Stimulated activated CD4-positive, alpha-beta T cell treated with anti-CD3 and anti-CD28 coated beads, Interleukin-4, amount 100 ng/mL, for 48 hours (primary cell): ENCODE measurements at regions not wholly inside any gene's neighbourhood (a gene's known extent, or its start where the extent isn't known, plus 50 kb on each side); places are given as distances from the start of the nearest gene placed in this dataset.

Experiments used
- DNase-seq, 2 donors: peaks; one replicate each; pipeline ENCODE4 v3.0.0-alpha.2; 2020; ENCODE audit warnings: low read depth in 2 of 2

GRCh38 chr11:109970516-109971183 lies 122.5 kb upstream of the ZC3H12C start:
- no peak for DNase-seq

DNA sequence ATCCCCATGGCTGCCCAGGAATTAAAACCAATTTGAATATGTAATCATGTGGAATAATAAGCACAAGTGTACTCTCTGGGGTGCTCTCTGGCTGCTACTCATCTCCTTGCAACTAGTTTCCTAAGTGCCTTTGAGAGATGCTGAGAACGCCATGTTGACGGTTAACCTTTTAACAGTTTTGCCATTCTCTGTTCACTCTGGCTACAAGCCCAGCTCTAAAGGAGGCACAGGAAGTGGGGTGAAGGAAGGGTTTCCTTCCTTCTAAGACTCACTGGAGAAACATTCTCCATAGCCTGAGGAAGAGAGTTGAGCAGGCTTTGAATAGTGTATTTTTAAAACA lies 122.0 kb upstream of the ZC3H12C start:
- DNase-seq: no peak

- DNase-seq: no peak
Observed at GRCh38 chr11:109972181-109972715, 120.9 kb upstream of the ZC3H12C start.

DNA sequence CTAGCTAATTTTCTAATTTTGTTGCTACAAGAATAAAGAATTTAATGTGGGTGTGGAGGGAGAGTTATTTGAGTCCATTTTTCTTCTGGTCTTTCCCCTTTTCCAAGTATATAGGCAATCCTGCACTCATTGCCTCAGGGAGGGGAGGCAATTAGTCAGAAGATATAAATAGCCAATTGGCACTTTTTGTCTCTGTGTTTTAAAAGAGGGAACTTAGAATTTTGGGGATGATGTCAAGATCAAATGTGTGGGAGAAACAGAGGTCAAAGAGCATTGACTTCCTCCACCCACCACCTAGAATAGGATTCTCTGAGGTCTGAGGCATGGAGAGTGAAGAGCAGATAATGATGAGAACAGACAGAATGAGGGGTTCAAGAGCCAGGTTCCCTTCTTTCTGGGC lies 120.3 kb upstream of the ZC3H12C start:
- DNase-seq: no peak

DNA sequence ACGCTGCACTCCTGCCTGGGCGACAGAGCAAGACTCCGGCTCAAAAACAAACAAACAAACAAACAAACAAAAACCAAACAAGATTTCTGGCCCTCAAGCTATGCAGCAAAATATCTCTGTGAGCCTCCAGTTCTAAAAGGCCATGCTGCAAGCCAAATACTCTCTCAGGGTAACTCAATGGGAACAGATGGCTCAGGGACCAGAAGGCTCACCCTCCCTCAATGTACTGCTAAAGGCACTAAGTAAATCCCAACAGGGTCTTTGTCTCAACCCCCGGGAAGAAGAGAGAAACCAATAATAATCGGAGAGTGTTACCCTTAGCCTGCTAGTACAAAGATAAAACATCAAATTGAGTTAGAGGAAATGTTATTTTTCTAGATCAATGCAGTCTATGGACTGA lies 119.7 kb upstream of the ZC3H12C start:
- DNase-seq: no peak

DNA sequence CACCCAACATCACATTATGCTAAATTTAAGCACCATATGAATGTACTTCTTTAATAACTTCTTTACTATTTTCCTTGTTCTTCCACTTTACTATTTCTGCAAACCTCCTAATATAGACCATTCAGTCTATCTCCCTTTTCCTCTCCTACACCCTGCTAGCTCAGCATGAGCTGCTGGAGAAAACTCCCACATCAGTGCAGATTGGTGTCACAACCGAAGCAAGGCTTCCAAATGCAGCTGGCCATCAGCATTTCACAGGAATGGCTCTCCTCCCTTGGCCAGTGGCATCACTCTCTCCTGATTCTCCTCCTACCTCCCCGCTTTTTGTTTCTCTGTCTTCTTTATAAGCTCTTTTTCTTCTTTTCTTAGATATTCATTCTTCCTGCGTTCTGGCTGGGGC lies 118.7 kb upstream of the ZC3H12C start:
- no peak for DNase-seq

GRCh38 chr11:109978895-109979294 lies 114.3 kb upstream of the ZC3H12C start:
- no peak for DNase-seq

DNA sequence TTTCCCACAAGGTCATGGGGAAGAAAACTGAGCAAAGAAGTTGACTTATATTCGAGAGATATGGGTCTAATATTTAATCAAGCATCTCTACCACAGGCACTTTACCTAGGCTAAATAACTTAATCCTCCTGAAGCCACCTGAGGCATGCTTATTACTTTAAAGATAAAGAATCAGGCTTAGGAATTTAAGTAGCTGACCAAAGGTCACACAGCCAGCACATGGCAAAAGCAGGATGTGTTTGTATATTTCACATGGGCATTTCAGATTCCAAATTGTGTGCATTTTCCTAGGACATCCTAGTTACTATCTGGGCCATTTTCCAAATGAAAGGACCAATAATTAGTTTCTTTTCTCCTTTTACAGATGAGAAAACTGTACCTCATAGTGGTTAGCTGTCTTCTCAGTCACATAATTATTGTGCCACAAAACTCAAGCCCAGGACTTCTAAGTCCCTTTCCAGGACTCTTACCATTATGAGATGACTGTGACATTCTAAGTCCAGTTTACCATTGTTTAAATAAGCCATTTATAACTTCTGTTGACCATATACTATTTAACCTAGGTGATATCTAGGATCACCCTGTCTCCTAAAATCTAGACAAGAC lies 112.1 kb upstream of the ZC3H12C start:
- DNase-seq: no peak

DNA sequence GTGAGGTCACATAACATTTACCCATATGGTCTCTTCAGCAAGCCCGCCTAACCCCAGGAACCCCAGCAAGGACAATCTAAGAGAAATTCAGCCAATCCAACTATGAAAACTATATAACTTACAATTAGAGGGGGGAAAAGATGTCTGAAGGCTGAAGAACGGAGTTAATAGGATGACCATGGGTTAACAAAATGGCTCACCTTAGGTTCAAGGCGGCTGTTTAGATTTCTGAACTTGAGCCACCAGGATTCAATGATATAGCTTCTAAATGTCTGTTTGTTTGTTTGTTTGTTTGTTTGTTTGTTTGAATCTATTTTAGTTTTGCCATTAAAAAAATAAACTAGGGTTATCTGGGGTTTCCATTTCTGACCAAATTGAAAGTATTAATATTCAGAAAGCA lies 109.8 kb upstream of the ZC3H12C start:
- no peak for DNase-seq

DNA sequence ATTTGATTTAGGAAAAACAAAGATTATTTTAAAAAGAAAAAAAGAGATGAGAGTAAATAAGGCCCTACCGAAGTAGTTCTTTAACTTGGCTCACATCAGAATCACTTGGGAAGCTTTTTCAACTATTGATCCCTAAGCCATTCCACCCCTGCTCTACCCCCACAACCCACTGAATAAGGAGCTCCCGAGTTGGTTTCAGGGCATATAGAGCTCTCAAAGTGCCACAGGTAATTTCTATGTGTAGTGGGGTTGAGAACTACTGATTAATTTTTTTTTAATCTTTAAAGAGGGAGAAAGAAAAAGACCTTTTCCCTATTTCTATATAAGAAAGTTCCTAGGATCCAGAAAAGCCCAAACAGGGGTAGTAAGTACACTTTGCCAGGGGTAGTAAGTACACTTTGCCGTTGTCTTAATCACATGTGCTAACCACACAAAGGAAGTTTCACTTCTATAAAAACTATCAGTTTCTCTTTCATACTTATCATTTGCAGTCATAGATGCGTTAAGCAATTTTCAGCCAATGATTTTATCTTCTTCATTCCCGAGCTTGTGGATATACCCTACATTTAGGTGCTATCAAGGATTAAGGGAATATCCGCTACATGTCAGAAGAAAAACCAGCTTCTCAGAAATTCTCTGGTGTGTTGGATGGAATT lies 108.4 kb upstream of the ZC3H12C start:
- DNase-seq: no peak

GRCh38 chr11:109986488-109986887 lies 106.7 kb upstream of the ZC3H12C start:
- DNase-seq: no peak

DNA sequence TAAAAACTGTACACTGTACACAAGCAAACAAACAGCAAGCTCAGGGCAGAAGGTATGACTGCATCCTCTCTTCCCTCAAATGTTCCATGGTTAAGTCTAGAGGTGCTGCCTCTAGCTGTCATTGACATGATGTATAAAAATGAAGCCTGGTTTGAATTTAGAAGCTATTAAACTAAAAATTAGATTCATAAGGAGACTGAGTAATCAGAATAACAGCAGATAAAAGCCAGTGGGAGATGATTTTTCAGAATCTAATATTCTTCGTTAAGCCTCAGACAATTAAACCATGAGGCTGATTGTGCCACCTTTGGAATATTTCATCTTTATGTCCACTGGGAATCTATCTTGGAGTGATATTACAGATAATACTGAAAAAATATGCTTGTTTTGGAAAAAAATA lies 101.4 kb upstream of the ZC3H12C start:
- DNase-seq: no peak

DNA sequence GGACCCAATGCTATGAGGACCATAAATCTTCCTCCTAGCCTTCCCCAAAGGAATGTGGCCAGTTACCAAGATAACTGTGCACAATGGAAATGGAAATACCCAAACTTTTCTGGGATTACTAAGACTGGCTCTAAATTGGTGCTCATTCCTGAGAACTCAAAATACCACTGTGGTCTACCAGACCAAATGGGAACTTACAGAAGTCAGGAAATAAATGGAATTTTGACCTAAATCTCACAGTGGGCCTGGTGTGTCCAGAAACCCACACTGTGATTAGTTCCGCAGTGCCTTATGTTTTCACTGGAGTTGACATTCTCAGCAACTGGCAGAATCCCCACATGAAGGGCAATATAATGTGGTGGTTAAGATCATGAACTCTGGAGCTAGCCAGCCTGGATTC lies 99.4 kb upstream of the ZC3H12C start:
- no peak for DNase-seq

- DNase-seq: no peak
Observed at GRCh38 chr11:109994907-109995306, 98.3 kb upstream of the ZC3H12C start.

GRCh38 chr11:109996060-109996459 lies 97.1 kb upstream of the ZC3H12C start:
- no peak for DNase-seq

GRCh38 chr11:109998921-109999320 lies 94.3 kb upstream of the ZC3H12C start:
- no peak for DNase-seq

- DNase-seq: no peak
Observed at GRCh38 chr11:110000031-110000502, 93.1 kb upstream of the ZC3H12C start.

- no peak for DNase-seq
Observed at GRCh38 chr11:110000850-110001249, 92.3 kb upstream of the ZC3H12C start.

DNA sequence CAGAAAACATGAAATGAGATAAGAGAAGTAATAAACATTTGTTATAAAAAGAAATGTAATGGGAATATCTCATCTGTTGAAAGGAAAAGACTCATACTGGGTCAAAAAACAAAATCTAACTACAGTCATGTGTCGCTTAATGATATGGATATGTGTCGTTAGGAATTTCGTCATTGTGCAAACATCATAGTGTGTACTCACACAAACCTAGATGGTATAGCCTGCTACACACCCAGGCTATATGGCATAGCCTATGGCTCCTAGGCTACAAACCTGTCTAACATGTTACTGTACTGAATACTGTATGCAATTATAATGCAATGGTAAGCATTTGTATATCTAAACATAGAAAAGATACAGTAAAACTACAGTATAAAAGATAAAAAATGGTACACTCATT lies 89.8 kb upstream of the ZC3H12C start:
- DNase-seq: no peak

GRCh38 chr11:110011595-110011994 lies 81.6 kb upstream of the ZC3H12C start:
- DNase-seq: no peak

- no peak for DNase-seq
Observed at GRCh38 chr11:110015695-110016094, 77.5 kb upstream of the ZC3H12C start.

DNA sequence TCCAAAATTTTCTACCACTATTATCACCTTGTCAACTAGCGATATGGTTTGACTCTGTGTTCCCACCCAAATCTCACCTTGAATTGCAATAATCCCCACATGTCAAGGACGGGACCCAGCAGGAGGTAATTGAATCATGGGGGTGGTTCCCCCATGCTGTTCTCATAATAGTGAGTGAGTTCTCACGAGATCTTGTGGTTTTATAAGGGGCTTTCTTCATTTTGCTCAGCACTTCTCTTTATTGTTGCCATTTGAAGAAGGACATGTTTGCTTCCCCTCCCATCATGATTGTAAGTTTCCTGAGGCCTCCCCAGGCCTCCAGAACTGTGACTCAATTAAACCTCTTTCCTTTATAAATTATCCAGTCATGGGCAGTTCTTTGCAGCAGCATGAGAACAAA lies 73.5 kb upstream of the ZC3H12C start:
- DNase-seq: no peak

- DNase-seq: no peak
Observed at GRCh38 chr11:110022548-110022947, 70.6 kb upstream of the ZC3H12C start.
